Panc1 (cell line): ENCODE measurements at regions not wholly inside any gene's neighbourhood (a gene's known extent, or its start where the extent isn't known, plus 50 kb on each side); places are given as distances from the start of the nearest gene placed in this dataset.

ENCODE experiments used
- ATAC-seq: fragments of 200-7000 bp; cut with Tn5 transposase; 2 replicates; pipeline ENCODE4 v1.9.1; 2020; ENCODE audit warnings: mild to moderate bottlenecking, moderate library complexity
- BruUV-seq: library from RNA; stranded (reverse); fragments of 400-500 nt; replicated peaks from 2 replicates; lab custom pipeline; 2021; lab: Mats Ljungman, UMichigan
- CTCF ChIA-PET: fragments of 300-600 bp; sonication (Branson Sonifier 250); formaldehyde crosslinking; loops from one replicate; lab custom pipeline; 2022; ENCODE audit warnings: antibody characterized with exemption; lab: Charles Lee
- POLR2A ChIA-PET: fragments of 300-600 bp; sonication (Branson Sonifier 250); formaldehyde crosslinking; loops from one replicate; lab custom pipeline; 2022; ENCODE audit warnings: antibody characterized with exemption; lab: Charles Lee
- DNase-seq: peaks from one replicate; pipeline ENCODE4 v3.0.0-alpha.2; 2010; ENCODE audit warnings: low read depth, low spot score
- H3K27ac ChIP-seq: 2 replicates; pipeline ENCODE4 v1.5.1; 2011; ENCODE audit warnings: mild to moderate bottlenecking, low read length, inconsistent platforms
- H3K27me3 ChIP-seq: fragments of 200-500 bp; sonication (Bioruptor generic); 2 replicates; pipeline ENCODE4 v1.6.0; 2014; ENCODE audit warnings: low read length, inconsistent platforms; ENCODE audit not compliant: control insufficient read depth, insufficient read depth
- H3K36me3 ChIP-seq: fragments of 200-500 bp; sonication (Bioruptor generic); 2 replicates; pipeline ENCODE4 v1.5.1; 2014; ENCODE audit warnings: inconsistent platforms, mild to moderate bottlenecking, low read length, moderate library complexity; ENCODE audit not compliant: control insufficient read depth, insufficient read depth
- H3K4me1 ChIP-seq: 2 replicates; pipeline ENCODE4 v1.5.1; 2011; ENCODE audit warnings: inconsistent platforms, mild to moderate bottlenecking, low read length, moderate library complexity; ENCODE audit not compliant: control insufficient read depth, insufficient read depth
- H3K4me3 ChIP-seq, 2 experiments: 2 replicates each; pipeline ENCODE4 v1.5.1; 2011 to 2012; ENCODE audit warnings: low read depth in 2 of 2, low read length in 2 of 2, mild to moderate bottlenecking in 2 of 2, inconsistent platforms in 1 of 2, moderate library complexity in 1 of 2
- H3K9me3 ChIP-seq: fragments of 200-500 bp; sonication (Bioruptor generic); 2 replicates; pipeline ENCODE4 v1.5.1; 2014; ENCODE audit warnings: low read depth, mild to moderate bottlenecking, inconsistent platforms, low read length, moderate library complexity; ENCODE audit not compliant: control insufficient read depth, insufficient read depth
- CTCF ChIP-seq: fragments of 450-650 bp; IDR thresholded peaks from 2 replicates; pipeline ENCODE4 v1.5.1; 2017; ENCODE audit warnings: mild to moderate bottlenecking
- POLR2AphosphoS5 ChIP-seq: IDR thresholded peaks from 2 replicates; pipeline ENCODE4 v1.6.1; 2012; ENCODE audit warnings: mild to moderate bottlenecking, low read depth, low read length, moderate library complexity
- REST ChIP-seq, 2 experiments: IDR thresholded peaks; 2 replicates each; pipeline ENCODE4 v1.6.1; 2011 to 2012; ENCODE audit warnings: low read depth in 2 of 2, control low read depth in 1 of 2, low read length in 1 of 2, mild to moderate bottlenecking in 1 of 2, moderate library complexity in 1 of 2; ENCODE audit not compliant: insufficient read depth in 1 of 2
- SIN3A ChIP-seq: IDR thresholded peaks from 2 replicates; pipeline ENCODE4 v1.6.1; 2012; ENCODE audit warnings: low read depth, mild to moderate bottlenecking, low read length, moderate library complexity, borderline replicate concordance; ENCODE audit not compliant: insufficient read depth
- TCF7L2 ChIP-seq: IDR thresholded peaks from 2 replicates; pipeline ENCODE4 v1.6.1; 2011; ENCODE audit warnings: mild to moderate bottlenecking, low read depth, low read length, inconsistent platforms
- in situ Hi-C: cut with HindIII; loops from 2 replicates; pipeline ENCODE4 v1.10.0; 2016; ENCODE audit warnings: low sequenced_read_pairs, low pct_unique_long_range_greater_than_20kb
- intact Hi-C: fragments of 100-400 bp; cut with micrococcal nuclease; formaldehyde crosslinking; loops from one replicate; pipeline ENCODE4 v1.10.0; 2022; ENCODE audit not compliant: unreplicated experiment

- Histone ChIP-seq H3K4me3 (no peak overlapping the region), H3K36me3 (no peaks in the 10 kb centered on the region), H3K4me1 (no peaks in the 10 kb centered on the region), H3K9me3 (no peaks in the 10 kb centered on the region), H3K27ac (no peak overlapping the region), H3K27me3 (no peaks in the 10 kb centered on the region)
- ATAC-seq, result no peak
- no TSS peak for BruUV-seq
- no peak for DNase-seq
- POLR2A ChIA-PET, result no interaction called here
- TF ChIP-seq SIN3A (no peak), CTCF (no peak), REST (IDR thresholded peaks at IDR 0.05; ENCODE audit: insufficient read depth in 1 of 2, low read depth in 2 of 2, low read length in 1 of 2) (no peak), TCF7L2 (no peak), POLR2AphosphoS5 (no peak)
- CTCF ChIA-PET, result no interaction called here
- intact Hi-C loops, result no loop called here
- in situ Hi-C loops, result no loop called here
Observed at GRCh38 chr4:108287834-108288413, 119.2 kb upstream of the LEF1 start.

- no peaks in the 10 kb centered on the region for H3K9me3 ChIP-seq
- no peaks in the 10 kb centered on the region for H3K4me1 ChIP-seq
- no peaks in the 10 kb centered on the region for H3K27me3 ChIP-seq
- CTCF ChIA-PET, result no interaction called here
- ATAC-seq (no peak), DNase-seq (no peak)
- no peak overlapping the region for H3K4me3 ChIP-seq
- no TSS peak for BruUV-seq
- intact Hi-C loops, result no loop called here
- POLR2A ChIA-PET, result no interaction called here
- no peak for TF ChIP-seq POLR2AphosphoS5
- TF ChIP-seq REST (IDR thresholded peaks at IDR 0.05; ENCODE audit: insufficient read depth in 1 of 2, low read depth in 2 of 2, low read length in 1 of 2), result no peak
- TF ChIP-seq CTCF, result no peak
- TF ChIP-seq TCF7L2, result no peak
- no peak for TF ChIP-seq SIN3A
- H3K36me3 ChIP-seq, result no peaks in the 10 kb centered on the region
- no peak overlapping the region for H3K27ac ChIP-seq
- in situ Hi-C loops, result no loop called here
Observed at GRCh38 chr4:108280072-108280471, 111.3 kb upstream of the LEF1 start.
